GM12891 (cell line): ENCODE measurements at regions not wholly inside any gene's neighbourhood (a gene's known extent, or its start where the extent isn't known, plus 50 kb on each side); places are given as distances from the start of the nearest gene placed in this dataset.
A peak's percentile ranks its signal among the peaks of the same experiment; 100 is the strongest.

Experiments used
- DNase-seq: peaks from one replicate; pipeline ENCODE4 v3.0.0; 2011; ENCODE audit warnings: low spot score; ENCODE audit not compliant: insufficient read length
- FAIRE-seq: peaks from 2 replicates; lab custom pipeline; 2011; peaks lifted over from hg19 to GRCh38; lab: Jason Lieb, UNC
- PAX5 ChIP-seq: IDR thresholded peaks from 2 replicates; pipeline ENCODE4 v1.6.1; 2011; ENCODE audit warnings: low read length, moderate library complexity, mild to moderate bottlenecking; ENCODE audit not compliant: insufficient read depth, severe bottlenecking
- POLR2A ChIP-seq: IDR thresholded peaks from 2 replicates; pipeline ENCODE4 v1.6.1; 2011; ENCODE audit warnings: low read depth, low read length, control low read depth
- POLR2AphosphoS5 ChIP-seq: IDR thresholded peaks from 2 replicates; pipeline ENCODE4 v1.6.1; 2011; ENCODE audit warnings: low read depth, low read length, control low read depth
- POU2F2 ChIP-seq: IDR thresholded peaks from 2 replicates; pipeline ENCODE4 v1.6.1; 2011; ENCODE audit warnings: low read depth, mild to moderate bottlenecking, control low read depth, low read length, moderate library complexity
- SPI1 ChIP-seq: IDR thresholded peaks from 2 replicates; pipeline ENCODE4 v1.6.1; 2011; ENCODE audit warnings: low read depth, low read length, control low read depth
- TAF1 ChIP-seq: IDR thresholded peaks from 2 replicates; pipeline ENCODE4 v1.6.1; 2011; ENCODE audit warnings: low read depth, low read length, control low read depth

DNA sequence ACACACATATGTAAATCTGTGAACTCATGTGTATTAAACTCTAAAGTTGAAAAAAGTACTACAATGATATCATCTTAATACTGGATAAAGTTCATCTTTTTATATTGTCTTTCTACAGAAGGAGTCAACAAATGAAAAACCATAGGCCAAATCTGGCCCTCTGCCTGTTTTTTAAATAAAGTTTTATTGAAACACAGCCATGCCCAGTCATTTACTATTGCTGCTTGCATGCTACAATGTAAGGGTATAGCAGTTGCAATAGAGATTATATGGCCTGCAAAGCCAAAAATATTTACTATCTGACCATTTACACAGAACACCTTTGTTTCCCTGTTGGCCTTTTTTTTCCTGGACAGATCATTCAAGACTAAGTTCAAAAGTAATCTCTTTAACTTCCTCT is 374.6 kb upstream of the ARID1B start:
- TF ChIP-seq POU2F2: no peak
- TF ChIP-seq POLR2AphosphoS5: no peak
- no peak for TF ChIP-seq SPI1
- TF ChIP-seq POLR2A: no peak
- no peak for TF ChIP-seq TAF1
- TF ChIP-seq PAX5: no peak
- FAIRE-seq: no peak

GRCh38 chr6:156402227-156402626 is 375.0 kb upstream of the ARID1B start:
- DNase-seq (no peak), FAIRE-seq (no peak)
- no peak for TF ChIP-seq TAF1
- no peak for TF ChIP-seq POLR2A
- no peak for TF ChIP-seq SPI1
- TF ChIP-seq POLR2AphosphoS5: no peak
- TF ChIP-seq POU2F2: no peak
- no peak for TF ChIP-seq PAX5

More for the DNA sequence above, 374.6 kb upstream of the ARID1B start:
- DNase-seq: no peak

DNA sequence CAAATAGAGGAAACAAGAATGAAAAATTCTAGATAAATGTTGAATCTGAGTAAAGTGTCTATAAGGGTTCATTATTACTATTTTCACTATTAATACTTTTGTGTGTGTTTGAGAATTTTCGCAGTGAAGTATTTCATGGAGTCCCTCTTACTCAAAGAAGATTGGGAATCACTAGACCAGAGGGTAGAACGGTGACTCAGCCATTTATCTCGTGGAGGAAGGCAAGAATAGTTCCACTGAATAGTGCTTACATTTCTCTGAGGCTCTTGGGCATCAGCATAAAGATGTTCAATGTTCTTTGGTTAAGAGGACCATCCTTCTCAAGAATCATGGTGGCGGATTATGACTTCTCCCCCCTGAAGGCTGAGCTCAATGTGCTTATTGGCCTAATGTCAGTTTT is 376.7 kb upstream of the ARID1B start:
- DNase-seq: no peak
- no peak for FAIRE-seq
- TF ChIP-seq POLR2A (no peak), SPI1 (no peak), TAF1 (no peak), POLR2AphosphoS5 (no peak), PAX5 (no peak), POU2F2 (no peak)

GRCh38 chr6:156398966-156399365 is 378.2 kb upstream of the ARID1B start:
- DNase-seq (no peak), FAIRE-seq (no peak)
- TF ChIP-seq POLR2A (no peak), SPI1 (no peak), POU2F2 (no peak), PAX5 (no peak), TAF1 (no peak), POLR2AphosphoS5 (no peak)

DNA sequence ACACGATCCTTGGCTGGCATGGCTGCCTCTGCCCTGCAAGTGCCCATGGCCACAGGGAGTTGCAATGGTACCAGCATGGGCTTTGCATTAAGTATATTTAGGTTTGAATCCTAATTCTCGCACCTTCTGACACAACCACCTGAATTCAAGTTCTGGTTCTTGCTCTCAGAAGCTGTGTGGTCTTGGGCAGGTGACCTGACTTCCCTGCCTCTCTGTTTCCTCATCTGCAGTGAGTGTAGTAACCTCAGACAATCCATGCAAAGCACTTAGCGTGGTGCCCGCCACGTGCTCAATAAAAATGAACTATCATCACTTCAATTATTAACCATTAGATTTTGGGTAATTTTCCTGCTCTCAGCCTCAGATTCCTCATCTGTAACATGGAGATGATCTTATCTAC is 378.8 kb upstream of the ARID1B start:
- FAIRE-seq (peak; percentile 35), DNase-seq (no peak)
- TF ChIP-seq POLR2AphosphoS5 (no peak), POLR2A (no peak), TAF1 (no peak), POU2F2 (no peak), PAX5 (no peak), SPI1 (no peak)

DNA sequence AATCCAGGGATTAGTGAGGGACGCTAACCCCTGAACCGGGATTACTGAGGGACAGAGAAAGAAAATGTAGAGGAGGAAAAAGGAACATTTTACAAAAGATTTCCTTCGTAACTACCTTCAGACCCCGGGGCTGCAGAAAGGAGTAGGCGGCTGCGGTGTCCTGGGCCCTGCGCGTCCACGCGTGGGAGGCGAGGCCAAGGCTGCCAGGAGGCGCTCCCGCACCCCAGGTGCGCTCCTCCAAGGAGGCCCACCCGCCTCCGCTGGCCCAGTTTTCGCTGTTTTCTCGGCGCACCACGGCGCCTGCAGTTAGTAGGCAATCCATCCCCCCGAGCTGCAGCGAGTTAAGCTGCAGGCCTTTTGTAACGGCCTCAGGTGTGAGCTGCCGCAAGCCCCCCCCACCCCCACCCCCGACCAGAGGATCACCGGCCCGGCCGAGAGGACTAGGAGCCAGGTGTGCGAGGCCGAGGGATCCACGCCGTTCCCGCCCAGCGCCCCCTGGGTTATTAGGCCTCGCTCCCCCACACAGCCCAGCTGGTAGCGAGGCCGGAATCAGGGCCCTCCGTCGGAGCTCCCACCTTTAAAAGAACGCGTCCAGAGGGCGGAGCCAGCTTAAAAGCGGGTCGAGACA is 380.3 kb upstream of the ARID1B start:
- FAIRE-seq (no peak), DNase-seq (peak; percentile 27)
- TF ChIP-seq PAX5: no peak
- TF ChIP-seq POLR2AphosphoS5: no peak
- no peak for TF ChIP-seq POU2F2
- TF ChIP-seq POLR2A: no peak
- no peak for TF ChIP-seq TAF1
- no peak for TF ChIP-seq SPI1

DNA sequence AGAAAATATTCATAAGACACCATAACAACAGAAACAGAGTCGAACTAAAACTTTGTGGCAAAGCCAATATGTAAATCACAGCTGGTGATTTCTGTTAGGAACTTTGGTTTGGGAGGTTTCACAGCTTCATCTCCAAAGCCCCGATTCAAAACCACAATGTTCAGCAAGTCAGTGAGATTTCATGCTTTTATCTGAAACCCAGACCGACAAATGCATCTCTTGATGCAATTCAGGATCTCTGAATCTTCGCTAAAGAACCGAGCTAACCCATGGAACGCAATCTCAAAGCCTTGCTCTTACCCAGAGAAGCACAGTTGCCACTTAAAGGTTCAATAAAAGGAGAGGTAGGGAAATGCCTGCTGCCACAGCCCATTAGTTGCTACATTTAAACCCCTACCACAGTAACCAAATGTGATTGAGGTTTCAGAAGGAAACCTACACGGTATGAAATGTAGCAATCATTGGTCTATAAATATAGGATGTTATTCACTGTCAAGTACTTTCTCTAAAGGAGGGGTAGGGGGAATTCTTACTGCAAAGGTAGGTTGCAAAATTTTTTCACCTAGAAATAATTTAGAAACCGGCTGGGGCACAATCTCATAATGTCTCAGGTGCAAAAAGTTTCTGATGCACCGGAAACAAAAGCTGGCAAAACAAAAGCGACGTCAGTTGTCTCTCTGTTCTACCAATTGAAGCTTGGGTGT is 381.0 kb upstream of the ARID1B start:
- DNase-seq (peak; percentile 35), FAIRE-seq (peak; percentile 77)
- TF ChIP-seq SPI1 (no peak), POU2F2 (0 out of 2 replicates have a peak, but pooled peaks have one; percentile 16), POLR2AphosphoS5 (no peak), TAF1 (no peak)

GRCh38 chr6:156395276-156395675 is 381.9 kb upstream of the ARID1B start:
- TF ChIP-seq PAX5: no peak
- no peak for TF ChIP-seq POLR2AphosphoS5
- TF ChIP-seq TAF1: no peak
- no peak for TF ChIP-seq SPI1
- no peak for TF ChIP-seq POLR2A
- DNase-seq: no peak
- FAIRE-seq: peak; percentile 93

GRCh38 chr6:156392648-156393047 is 384.5 kb upstream of the ARID1B start:
- no peak for FAIRE-seq
- TF ChIP-seq TAF1 (no peak), POLR2AphosphoS5 (no peak), POU2F2 (no peak), SPI1 (no peak), PAX5 (no peak), POLR2A (no peak)
- no peak for DNase-seq

- TF ChIP-seq PAX5: no peak
- TF ChIP-seq POLR2A: no peak
- no peak for TF ChIP-seq TAF1
- no peak for TF ChIP-seq POLR2AphosphoS5
- TF ChIP-seq SPI1: no peak
- no peak for TF ChIP-seq POU2F2
- DNase-seq (no peak), FAIRE-seq (no peak)
Measured at GRCh38 chr6:156391977-156392376, 385.2 kb upstream of the ARID1B start.
